ENCODE measurements at regions not wholly inside any gene's neighbourhood (a gene's known extent, or its start where the extent isn't known, plus 50 kb on each side); places are given as distances from the start of the nearest gene placed in this dataset.

DNA sequence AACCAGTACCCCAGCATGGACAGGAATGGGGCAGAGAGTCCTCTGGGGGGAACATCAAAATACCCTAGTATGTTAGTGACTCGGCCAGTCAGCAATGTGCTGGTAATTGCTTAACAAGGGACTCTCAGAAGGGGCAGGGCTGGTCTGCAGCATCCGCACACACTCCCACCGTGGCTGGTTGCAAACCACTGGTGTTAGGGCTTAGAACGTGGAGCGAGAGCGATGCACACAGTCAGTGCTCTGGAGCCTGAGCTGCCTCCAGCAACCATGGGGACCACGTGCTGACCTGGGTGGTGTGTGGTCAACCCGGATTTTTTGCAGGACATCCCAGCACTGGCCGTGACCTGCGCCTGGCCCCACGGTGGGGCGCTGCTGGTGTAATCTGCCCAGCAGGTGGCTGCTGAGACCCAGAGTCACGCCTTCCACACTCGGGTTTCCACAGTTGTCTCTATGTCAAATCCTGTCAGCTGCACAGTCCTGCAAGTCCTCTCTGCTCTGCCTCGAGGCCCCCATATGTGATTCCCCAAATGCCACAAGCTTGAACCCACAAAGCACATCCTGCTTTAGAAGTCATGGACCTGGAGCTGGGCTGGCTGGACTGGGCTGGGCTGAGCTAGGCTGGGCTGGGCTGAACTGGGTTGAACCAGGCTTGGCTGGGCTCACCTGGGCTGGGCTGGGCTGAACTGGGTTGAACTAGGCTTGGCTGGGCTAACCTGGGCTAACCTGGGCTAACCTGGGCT is 50.6 kb upstream of the GPC1 start:
- H4K5ac ChIP-seq (ENCODE audit: low read depth, low read length) = no peak overlapping the region
- 90% methylated on average over 12 of the region's 15 CpGs; no CpG with 5 or more reads in 1 of the 2 experiments for WGBS, 2 experiments (ENCODE audit: extremely low coverage in 2 of 2, insufficient read length in 1 of 2)
- H3K4me3 ChIP-seq (ENCODE audit: insufficient read depth, low read depth, low read length) = no peak overlapping the region
- ChIA-PET CTCF (no interaction called here), POLR2A (ENCODE audit: unreplicated experiment) (no interaction called here)
- H3K23ac ChIP-seq (ENCODE audit: low read depth, low read length) = no peak overlapping the region; the same call in 1 of the 2 replicates
- ATAC-seq (ENCODE audit: low read depth) = no peak
- no peak for DNase-seq
- peak overlapping the region; percentile 79 for H3K14ac ChIP-seq (replicated peaks; ENCODE audit: low read depth, low read length)
- peaks cover 22% of the 10 kb centered on the region for H3K9me1 ChIP-seq (ENCODE audit: insufficient read depth, low read length)
- no peak overlapping the region for H3K4me2 ChIP-seq (ENCODE audit: low read depth, low read length)
- H2BK15ac ChIP-seq (ENCODE audit: low read depth, low read length) = peak overlapping the region; percentile 27; the same call in 2 of the 3 replicates
- BruUV-seq (replicated peaks) = no TSS peak
- no peaks in the 10 kb centered on the region for H3K36me3 ChIP-seq (ENCODE audit: control insufficient read depth, insufficient read depth, low read length)
- H2AK9ac ChIP-seq (replicated peaks; ENCODE audit: low read depth, low read length, poor library complexity) = peak overlapping the region; percentile 71
- H3K56ac ChIP-seq (ENCODE audit: extremely low read depth, insufficient read depth, low read length) = no peak overlapping the region
- no peaks in the 10 kb centered on the region for H3K27me3 ChIP-seq (ENCODE audit: control insufficient read depth, insufficient read depth, low read length)
- H3K79me1 ChIP-seq (ENCODE audit: low read depth in 1 of 2, low read length in 2 of 2) = peaks cover 0 to 22% of the 10 kb centered on the region in 2 experiments; a peak in 2 of 4 replicates
- peak overlapping the region; percentile 77 for H3K4ac ChIP-seq (ENCODE audit: low read depth, low read length)
- H3K27ac ChIP-seq (ENCODE audit: insufficient read depth, low read length) = no peak overlapping the region
- H4K20me1 ChIP-seq (ENCODE audit: insufficient read depth, low read length) = no peaks in the 10 kb centered on the region
- peaks cover 11% of the 10 kb centered on the region for H3K4me1 ChIP-seq (ENCODE audit: control insufficient read depth, insufficient read depth, low read length)
- in situ Hi-C loops (cut with MboI; ENCODE audit: low sequenced_read_pairs) (no loop called here), intact Hi-C loops (cut with micrococcal nuclease) (loop anchor here (2.0 kb wide), 1 partner anchor 50 kb away; the partner anchor contains the start of gene GPC1), dilution Hi-C loops (cut with HindIII; ENCODE audit: low sequenced_read_pairs, unreplicated experiment) (no loop called here)
- no peak overlapping the region for H4K8ac ChIP-seq (ENCODE audit: low read depth in 2 of 2, low read length in 2 of 2)
- peak overlapping the region; percentile 65 for H2AFZ ChIP-seq (replicated peaks; ENCODE audit: low read length, poor library complexity)
- peaks cover 3% of the 10 kb centered on the region; the same call in 1 of the 2 replicates for H3K9me3 ChIP-seq (ENCODE audit: control insufficient read depth, insufficient read depth, low read length)
- peak overlapping the region; percentile 78 for H2BK120ac ChIP-seq (ENCODE audit: low read depth, low read length)
- TF ChIP-seq RFX5 (IDR thresholded peaks at IDR 0.05; ENCODE audit: low read depth, low read length) (no peak), ELK1 (IDR thresholded peaks at IDR 0.05; ENCODE audit: borderline replicate concordance, low read depth, low read length) (no peak), NFE2L2 (IDR thresholded peaks at IDR 0.05; ENCODE audit: low read depth, low read length) (no peak), RAD21 (IDR thresholded peaks at IDR 0.05; ENCODE audit: low read length) (no peak), POLR2A (IDR thresholded peaks at IDR 0.05; ENCODE audit: low read depth, low read length) (no peak), CEBPB (IDR thresholded peaks at IDR 0.05; ENCODE audit: low read depth, low read length) (0 out of 2 replicates have a peak, but pooled peaks have one; percentile 32)
- no peak overlapping the region for H3K9ac ChIP-seq (ENCODE audit: low read depth, low read length)
- peak overlapping the region; percentile 72 for H2BK20ac ChIP-seq (ENCODE audit: low read depth, low read length)
- H2BK5ac ChIP-seq (ENCODE audit: low read depth, low read length, poor library complexity, severe bottlenecking) = no peak overlapping the region
- H2AK5ac ChIP-seq (ENCODE audit: low read depth, low read length) = peak overlapping the region; percentile 81
- H3K18ac ChIP-seq (ENCODE audit: low read depth, low read length) = no peak overlapping the region
- H4K91ac ChIP-seq (ENCODE audit: insufficient read depth, low read depth, low read length) = peak overlapping the region; percentile 63; the same call in 1 of the 2 replicates

Data from IMR-90 (cell line).